ENCODE measurements at regions not wholly inside any gene's neighbourhood (a gene's known extent, or its start where the extent isn't known, plus 50 kb on each side); places are given as distances from the start of the nearest gene placed in this dataset.
A peak's percentile ranks its signal among the peaks of the same experiment; 100 is the strongest.

DNA sequence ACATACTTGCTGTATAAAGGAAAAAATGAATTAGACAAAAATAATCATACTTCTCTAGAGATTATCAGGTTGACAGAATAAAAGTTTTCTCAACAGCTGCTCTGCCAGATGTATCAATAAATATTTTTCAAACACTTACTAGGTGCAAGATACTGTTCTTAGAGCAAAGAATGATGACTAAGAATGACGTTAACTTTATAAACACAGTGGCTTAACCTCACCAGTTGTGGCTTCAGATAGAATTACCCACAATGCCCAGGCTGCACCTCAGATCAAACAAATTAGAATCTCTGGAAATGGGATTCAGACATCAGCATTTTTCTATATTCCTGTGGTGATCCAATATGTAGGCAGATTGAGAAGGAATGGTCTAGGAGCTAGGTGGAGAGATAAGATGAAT lies 422.4 kb upstream of the ATP11B start:
- DNase-seq (no peak), ATAC-seq (ENCODE audit: insufficient read depth, low FRiP score) (no peak)
- Histone ChIP-seq H3K36me3 (ENCODE audit: control insufficient read depth in 4 of 4, insufficient read depth in 4 of 4, low read length in 4 of 4) (no peaks in the 10 kb centered on the region), H3K27ac (ENCODE audit: low read depth in 1 of 2, low read length in 1 of 2) (no peak overlapping the region), H3K27me3 (ENCODE audit: control insufficient read depth in 3 of 3, insufficient read depth in 3 of 3, low read length in 2 of 3) (no peaks in the 10 kb centered on the region), H3K4me3 (no peak overlapping the region), H3K9ac (ENCODE audit: insufficient read depth in 1 of 2, low read length in 2 of 2) (no peak overlapping the region), H3K4me1 (ENCODE audit: control insufficient read depth in 5 of 5, insufficient read depth in 5 of 5, low read length in 5 of 5) (no peaks in the 10 kb centered on the region), H3K9me3 (ENCODE audit: control insufficient read depth in 4 of 4, insufficient read depth in 3 of 4, low read length in 3 of 4) (no peaks in the 10 kb centered on the region)
- TF ChIP-seq, protein P1, sequence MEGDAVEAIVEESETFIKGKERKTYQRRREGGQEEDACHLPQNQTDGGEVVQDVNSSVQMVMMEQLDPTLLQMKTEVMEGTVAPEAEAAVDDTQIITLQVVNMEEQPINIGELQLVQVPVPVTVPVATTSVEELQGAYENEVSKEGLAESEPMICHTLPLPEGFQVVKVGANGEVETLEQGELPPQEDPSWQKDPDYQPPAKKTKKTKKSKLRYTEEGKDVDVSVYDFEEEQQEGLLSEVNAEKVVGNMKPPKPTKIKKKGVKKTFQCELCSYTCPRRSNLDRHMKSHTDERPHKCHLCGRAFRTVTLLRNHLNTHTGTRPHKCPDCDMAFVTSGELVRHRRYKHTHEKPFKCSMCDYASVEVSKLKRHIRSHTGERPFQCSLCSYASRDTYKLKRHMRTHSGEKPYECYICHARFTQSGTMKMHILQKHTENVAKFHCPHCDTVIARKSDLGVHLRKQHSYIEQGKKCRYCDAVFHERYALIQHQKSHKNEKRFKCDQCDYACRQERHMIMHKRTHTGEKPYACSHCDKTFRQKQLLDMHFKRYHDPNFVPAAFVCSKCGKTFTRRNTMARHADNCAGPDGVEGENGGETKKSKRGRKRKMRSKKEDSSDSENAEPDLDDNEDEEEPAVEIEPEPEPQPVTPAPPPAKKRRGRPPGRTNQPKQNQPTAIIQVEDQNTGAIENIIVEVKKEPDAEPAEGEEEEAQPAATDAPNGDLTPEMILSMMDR (IDR thresholded peaks at IDR 0.05; ENCODE audit: control extremely low read depth, extremely low read depth): no peak
- WGBS, 2 donors: 57 to 87% methylated on average over 1 of the region's 1 CpG

DNA sequence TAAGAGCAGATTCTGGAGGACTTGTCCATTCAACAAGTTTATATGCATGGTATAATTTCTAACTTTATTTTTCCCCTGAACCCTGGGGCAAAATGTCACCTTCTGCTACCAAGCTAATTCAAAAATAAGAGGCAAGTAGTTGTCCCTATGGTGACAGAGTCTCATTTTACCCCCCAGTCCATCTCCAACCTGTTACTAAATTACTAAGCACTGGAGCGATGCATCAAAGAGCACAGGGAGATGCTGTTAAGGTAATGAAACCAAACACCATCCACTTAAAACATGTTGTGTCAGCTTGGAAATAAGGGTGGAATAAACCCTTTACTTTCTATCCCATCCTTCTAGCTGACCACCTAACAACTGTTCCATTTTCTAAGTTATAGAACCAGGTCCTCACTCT lies 417.4 kb upstream of the ATP11B start:
- H3K9me3 ChIP-seq (ENCODE audit: control insufficient read depth in 4 of 4, insufficient read depth in 3 of 4, low read length in 3 of 4): no peaks in the 10 kb centered on the region
- ATAC-seq (ENCODE audit: insufficient read depth, low FRiP score): no peak
- DNase-seq: no peak
- H3K36me3 ChIP-seq (ENCODE audit: control insufficient read depth in 4 of 4, insufficient read depth in 4 of 4, low read length in 4 of 4): no peaks in the 10 kb centered on the region
- H3K4me1 ChIP-seq (ENCODE audit: control insufficient read depth in 5 of 5, insufficient read depth in 5 of 5, low read length in 5 of 5): no peaks in the 10 kb centered on the region
- no peaks in the 10 kb centered on the region for H3K27me3 ChIP-seq (ENCODE audit: control insufficient read depth in 3 of 3, insufficient read depth in 3 of 3, low read length in 2 of 3)
- TF ChIP-seq, protein P1 (IDR thresholded peaks at IDR 0.05; ENCODE audit: control extremely low read depth, extremely low read depth): no peak
- 86 to 95% methylated on average over 1 of the region's 1 CpG for WGBS, 2 donors
- H3K9ac ChIP-seq (ENCODE audit: insufficient read depth in 1 of 2, low read length in 2 of 2): no peak overlapping the region
- no peak overlapping the region for H3K4me3 ChIP-seq
- H3K27ac ChIP-seq (ENCODE audit: low read depth in 1 of 2, low read length in 1 of 2): no peak overlapping the region

DNA sequence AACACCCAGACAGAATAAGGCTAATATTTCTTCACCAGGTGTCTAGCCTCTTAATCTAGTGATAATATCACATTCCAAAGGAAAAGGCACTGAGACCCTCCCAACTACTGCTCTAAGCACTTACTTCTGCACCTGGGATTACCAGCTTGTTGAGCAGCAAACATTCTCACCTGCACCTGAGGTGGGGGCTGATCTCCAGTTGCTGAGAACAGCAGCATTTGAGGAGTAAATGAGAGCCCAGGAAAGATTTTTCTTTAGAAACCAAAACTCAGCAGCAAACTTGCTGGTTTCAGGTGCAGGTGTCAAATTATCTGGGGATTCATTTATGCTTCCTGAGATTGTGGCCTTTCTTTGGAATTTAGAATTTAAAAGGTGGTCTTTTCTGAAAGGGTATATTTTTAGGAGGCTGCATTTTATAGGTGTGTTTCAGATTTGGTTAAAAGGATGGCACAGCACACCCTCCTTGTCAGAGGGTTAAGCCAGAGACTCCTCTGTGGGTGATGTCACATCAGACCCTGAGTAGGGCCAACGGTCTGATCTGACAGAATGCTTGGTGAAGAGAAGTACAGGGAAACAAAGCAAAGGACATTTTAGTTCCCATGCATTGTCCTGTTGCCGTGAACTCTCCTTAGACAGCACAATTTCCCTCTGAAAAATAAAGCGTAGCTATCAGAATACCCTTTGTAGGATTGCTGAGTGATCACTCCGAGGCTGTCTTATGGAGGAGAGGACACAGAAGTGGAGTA lies 411.0 kb upstream of the ATP11B start:
- no peaks in the 10 kb centered on the region for H3K36me3 ChIP-seq (ENCODE audit: control insufficient read depth in 4 of 4, insufficient read depth in 4 of 4, low read length in 4 of 4)
- peaks cover 0 to 5% (median 0%) of the 10 kb centered on the region in 5 donors for H3K4me1 ChIP-seq (ENCODE audit: control insufficient read depth in 5 of 5, insufficient read depth in 5 of 5, low read length in 5 of 5)
- H3K9me3 ChIP-seq (ENCODE audit: control insufficient read depth in 4 of 4, insufficient read depth in 3 of 4, low read length in 3 of 4): no peaks in the 10 kb centered on the region
- WGBS, 2 donors: 79 to 89% methylated on average over 4 of the region's 4 CpGs
- ATAC-seq (ENCODE audit: insufficient read depth, low FRiP score) (no peak), DNase-seq (no peak)
- H3K27me3 ChIP-seq (ENCODE audit: control insufficient read depth in 3 of 3, insufficient read depth in 3 of 3, low read length in 2 of 3): no peaks in the 10 kb centered on the region
- H3K27ac ChIP-seq (ENCODE audit: low read depth in 1 of 2, low read length in 1 of 2): no peak overlapping the region
- no peak overlapping the region for H3K4me3 ChIP-seq
- TF ChIP-seq, protein P1 (IDR thresholded peaks at IDR 0.05; ENCODE audit: control extremely low read depth, extremely low read depth): no peak
- H3K9ac ChIP-seq (ENCODE audit: insufficient read depth in 1 of 2, low read length in 2 of 2): no peak overlapping the region

DNA sequence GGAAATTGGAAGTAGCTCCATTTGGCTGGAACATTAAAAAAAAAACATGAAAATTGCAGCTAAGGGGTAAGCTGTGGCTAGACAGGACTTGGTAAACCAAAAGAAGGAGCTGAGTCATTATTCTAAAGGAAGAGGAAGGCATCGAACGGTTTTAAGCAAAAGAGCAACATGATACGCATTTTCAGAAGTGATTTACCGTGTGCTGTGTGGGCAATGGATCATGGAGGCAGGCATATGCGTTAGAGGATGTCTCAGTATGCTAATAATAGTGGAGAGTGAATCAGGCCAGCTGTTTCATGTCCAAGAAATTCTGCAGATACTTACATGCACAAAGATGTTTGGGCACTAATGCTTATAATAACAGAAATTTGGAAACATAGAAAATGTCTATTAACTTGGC lies 409.1 kb upstream of the ATP11B start:
- Histone ChIP-seq H3K36me3 (ENCODE audit: control insufficient read depth in 4 of 4, insufficient read depth in 4 of 4, low read length in 4 of 4) (no peaks in the 10 kb centered on the region), H3K27me3 (ENCODE audit: control insufficient read depth in 3 of 3, insufficient read depth in 3 of 3, low read length in 2 of 3) (no peaks in the 10 kb centered on the region), H3K9me3 (ENCODE audit: control insufficient read depth in 4 of 4, insufficient read depth in 3 of 4, low read length in 3 of 4) (no peaks in the 10 kb centered on the region), H3K4me1 (ENCODE audit: control insufficient read depth in 5 of 5, insufficient read depth in 5 of 5, low read length in 5 of 5) (peaks cover 0 to 5% (median 0%) of the 10 kb centered on the region in 5 donors), H3K27ac (ENCODE audit: low read depth in 1 of 2, low read length in 1 of 2) (no peak overlapping the region), H3K4me3 (no peak overlapping the region), H3K9ac (ENCODE audit: insufficient read depth in 1 of 2, low read length in 2 of 2) (no peak overlapping the region)
- WGBS, 2 donors: 13 to 42% methylated on average over 5 of the region's 5 CpGs
- TF ChIP-seq, protein P1 (IDR thresholded peaks at IDR 0.05; ENCODE audit: control extremely low read depth, extremely low read depth): no peak
- DNase-seq (peak in 2 of 3 donors; percentile 61), ATAC-seq (ENCODE audit: insufficient read depth, low FRiP score) (no peak)
